DMS 273 (cell line): ENCODE measurements at regions not wholly inside any gene's neighbourhood (a gene's known extent, or its start where the extent isn't known, plus 50 kb on each side); places are given as distances from the start of the nearest gene placed in this dataset.
A peak's percentile ranks its signal among the peaks of the same experiment; 100 is the strongest.

Source experiments
- DNase-seq: peaks from one replicate; lab custom pipeline; 2025; ENCODE audit not compliant: unreplicated experiment; lab: John Stamatoyannopoulos, UW

DNA sequence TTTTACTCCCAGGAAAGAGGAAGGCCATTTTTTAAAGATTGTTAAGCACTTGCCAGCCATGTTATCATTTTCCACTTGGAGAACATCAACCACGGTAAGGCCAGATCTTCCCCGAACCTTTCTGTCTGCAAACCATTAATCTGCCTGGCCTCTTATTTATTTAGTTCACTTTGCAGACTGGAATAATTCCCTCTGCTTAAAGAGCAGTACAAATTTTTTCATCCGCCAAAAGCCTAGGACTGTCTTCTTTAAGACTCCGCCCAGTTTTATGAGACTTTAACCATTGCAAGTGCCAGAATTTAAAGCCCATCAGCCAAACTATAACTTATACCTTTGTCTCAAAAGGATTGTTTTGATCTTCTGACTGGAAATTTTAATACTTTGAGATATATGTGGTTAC is 426.3 kb downstream of the KCTD12 start:
- DNase-seq = no peak

DNA sequence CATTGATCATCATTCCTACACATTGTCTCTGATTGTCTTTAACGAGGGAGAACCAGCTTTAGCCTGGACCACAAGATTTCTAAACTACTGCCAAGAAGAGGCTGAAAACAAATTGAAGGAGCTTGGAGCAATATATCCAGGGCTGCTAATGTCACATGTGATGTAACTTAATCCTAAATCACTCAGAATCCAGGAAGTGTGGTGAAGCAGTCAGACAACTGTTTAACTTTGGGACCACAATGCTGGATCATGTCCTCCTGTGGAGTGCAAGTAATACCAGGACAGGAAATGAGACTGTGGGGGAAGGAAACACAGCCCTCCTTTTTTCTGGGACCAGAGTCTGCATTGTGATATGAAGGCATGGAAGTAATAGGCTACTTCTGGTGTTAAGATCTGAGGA is 430.2 kb downstream of the KCTD12 start:
- no peak for DNase-seq

DNA sequence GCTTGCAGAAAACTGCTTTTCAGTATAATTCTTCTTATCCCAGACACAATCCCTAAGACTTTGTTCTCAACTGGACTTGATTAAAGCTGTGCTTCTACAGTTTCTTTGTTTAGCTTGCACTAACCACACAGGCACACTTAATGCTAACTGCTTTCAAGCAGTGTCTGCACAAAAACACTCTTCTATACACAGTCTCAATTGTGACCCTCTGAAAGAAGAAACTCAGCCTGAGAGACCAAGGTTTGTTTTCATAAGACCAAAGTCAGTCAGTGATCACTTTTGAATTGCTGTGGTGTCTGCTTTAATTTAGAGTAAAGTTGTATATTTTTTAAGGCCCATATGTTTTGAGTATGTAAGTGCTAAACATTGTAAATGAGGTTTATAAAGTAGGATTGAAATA is 431.2 kb downstream of the KCTD12 start:
- no peak for DNase-seq

DNA sequence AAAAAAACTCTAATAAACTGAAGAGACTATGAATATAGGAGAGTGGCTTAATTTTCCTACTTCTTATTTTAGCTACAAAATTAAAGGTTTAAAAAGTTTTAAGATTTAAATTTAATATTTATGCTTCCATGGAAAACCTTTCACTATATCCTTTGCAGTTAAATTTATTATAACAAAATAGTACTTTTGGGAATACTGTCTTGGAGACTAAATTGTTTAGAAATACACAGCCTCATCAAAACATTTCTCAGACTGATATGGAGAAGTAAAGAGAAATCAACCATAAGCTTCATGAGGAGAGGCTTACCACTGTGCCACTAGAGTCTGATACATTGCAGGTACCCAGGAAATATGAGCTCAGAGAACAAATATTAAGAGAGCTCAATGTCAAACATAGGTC is 436.5 kb downstream of the KCTD12 start:
- no peak for DNase-seq

DNA sequence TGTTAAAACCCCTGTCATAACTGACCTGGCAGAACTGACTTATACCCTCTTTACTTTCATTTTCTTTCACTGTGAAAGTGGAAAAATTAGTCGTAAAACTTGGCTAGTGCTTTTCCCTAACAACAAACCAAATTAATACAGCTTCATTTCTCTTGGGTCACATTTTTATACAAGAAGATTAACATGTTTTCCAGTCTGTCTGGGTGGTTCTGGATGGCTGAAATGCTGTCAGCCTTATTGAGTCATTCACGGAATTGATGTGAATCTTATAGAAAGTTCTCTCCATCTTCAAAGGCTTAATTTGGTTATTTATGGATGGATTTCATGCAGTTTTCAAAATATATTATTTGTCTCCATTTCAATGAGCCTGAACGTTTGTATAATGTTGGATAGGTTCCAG is 440.0 kb downstream of the KCTD12 start:
- DNase-seq = no peak

DNA sequence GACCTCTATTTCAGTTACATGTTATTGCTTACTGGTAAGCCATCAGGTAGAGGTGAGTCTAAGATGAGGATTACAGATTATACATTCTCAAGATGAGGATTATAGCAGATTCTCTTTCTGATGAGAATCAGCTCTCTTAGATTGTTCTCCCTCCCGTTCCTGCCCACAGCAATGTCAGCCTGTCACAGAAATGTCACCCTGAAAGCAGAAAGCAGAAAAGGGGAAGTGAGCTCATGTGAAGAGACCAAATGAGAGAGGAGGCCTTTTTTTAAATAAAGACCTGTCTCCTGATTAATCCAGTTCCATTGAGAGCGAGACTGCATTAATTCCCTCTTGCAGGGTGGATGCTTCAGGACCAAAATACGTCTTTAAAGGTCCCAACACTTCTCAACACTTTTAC is 445.6 kb downstream of the KCTD12 start:
- DNase-seq = no peak

DNA sequence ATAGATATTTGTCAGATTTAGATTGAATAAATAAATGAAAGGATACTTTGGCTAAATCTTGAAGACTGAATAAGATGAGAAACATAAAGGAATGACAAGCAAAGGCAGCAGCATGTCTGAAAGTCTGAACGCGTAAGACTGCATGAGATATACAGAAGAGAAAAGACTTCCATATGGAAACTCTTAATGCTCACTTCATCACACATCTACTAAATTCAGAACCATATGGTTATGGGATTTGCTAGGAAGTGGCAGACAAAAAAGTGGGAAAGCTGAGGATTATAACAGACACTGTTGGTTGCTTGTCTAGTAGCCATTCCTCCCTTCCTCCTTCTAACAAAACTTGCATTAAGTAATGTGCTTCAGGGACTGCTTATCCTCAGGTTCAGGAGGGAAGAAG is 446.7 kb downstream of the KCTD12 start:
- no peak for DNase-seq

DNA sequence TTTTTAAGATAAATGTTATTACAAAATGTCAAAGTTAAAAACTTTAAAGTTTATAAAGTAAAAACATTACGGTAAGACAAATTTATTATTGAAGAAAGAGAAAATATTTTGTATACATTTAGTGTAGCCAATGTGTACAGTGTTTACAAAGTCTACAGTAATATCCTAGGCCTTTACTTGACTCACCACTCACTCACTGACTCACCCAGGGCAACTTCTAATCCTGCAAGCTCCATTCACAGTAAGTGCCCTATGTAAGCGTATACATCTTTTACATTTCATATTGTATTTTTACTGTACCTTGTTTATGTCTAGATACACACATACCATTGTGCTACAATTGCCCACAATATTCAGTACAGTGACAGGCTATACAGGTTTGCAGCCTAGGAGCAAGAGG is 448.2 kb downstream of the KCTD12 start:
- DNase-seq = no peak

DNA sequence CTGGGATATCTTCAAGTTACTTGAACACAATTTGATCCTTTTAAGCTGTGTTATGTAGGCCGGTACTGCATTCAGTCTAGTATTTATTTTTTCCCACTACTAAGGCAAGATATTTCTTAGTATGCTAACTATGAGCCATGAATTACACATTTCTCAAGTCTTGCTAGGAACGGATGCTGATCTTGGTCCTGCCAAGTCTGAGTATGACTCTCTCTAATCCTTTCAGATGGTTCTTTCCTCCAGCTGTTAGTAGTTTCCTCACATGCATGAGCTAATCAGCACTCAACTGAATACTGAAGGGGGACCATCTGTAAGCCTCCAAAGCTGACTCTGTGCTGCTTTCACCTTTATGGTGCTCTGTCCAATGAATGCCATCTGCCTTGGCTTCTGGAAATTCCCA is 460.3 kb downstream of the KCTD12 start:
- peak; percentile 85 for DNase-seq

DNA sequence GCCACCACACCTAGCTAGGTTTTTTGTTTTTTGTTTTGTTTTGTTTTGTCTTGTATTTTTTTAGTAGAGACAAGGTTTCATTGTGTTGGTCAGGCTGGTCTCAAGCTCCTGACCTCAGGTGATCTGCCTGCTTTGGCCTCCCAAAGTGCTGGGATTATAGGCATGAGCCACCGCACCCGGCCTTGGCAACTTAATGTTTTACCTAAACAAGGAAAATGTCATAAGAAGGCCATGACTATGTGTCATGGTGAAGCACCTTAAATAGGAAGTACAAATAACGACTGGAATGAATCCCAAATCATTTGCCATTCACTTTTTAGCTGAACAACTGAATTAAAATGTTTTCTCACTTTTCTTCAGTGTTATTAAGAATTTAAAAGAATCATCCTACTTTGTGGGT is 465.2 kb downstream of the KCTD12 start:
- DNase-seq = no peak

DNA sequence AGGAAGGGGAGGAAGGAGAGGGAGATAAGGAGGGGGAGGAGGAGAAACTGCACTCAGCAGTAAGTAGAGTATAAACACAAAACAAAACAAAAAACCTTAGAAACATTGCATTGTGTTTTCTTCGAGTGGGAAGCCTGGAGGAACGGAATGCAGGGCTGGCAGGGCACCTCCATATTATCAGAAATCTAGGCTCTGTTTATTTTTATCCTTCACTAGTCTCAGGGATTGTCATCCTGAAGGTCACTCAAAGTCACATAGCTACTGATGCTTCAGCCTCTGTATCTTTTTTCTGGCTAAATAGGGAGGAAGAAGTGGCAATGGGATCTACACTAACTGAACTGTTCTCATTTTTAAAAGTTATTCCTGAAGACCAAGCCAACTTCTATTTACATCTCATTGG is 467.8 kb downstream of the KCTD12 start:
- no peak for DNase-seq

DNA sequence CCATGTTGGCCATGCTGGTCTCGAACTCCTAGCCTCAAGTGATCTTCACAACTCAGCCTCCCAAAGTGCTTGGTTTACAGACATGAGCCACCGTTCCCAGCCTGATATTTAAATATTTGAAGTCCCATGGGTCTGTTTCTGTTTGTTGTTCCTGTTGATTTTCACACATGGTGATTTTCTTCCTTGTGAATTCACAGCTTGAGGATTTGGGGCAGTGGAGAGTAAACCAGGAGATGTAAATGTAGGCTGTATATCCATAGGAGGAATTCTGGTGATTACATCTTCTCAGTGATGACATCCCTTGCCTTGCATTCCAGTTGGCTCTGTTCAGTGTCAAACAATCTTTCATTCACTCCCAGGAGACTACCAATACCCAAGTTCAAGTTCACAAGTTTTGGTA is 471.9 kb downstream of the KCTD12 start:
- no peak for DNase-seq

DNA sequence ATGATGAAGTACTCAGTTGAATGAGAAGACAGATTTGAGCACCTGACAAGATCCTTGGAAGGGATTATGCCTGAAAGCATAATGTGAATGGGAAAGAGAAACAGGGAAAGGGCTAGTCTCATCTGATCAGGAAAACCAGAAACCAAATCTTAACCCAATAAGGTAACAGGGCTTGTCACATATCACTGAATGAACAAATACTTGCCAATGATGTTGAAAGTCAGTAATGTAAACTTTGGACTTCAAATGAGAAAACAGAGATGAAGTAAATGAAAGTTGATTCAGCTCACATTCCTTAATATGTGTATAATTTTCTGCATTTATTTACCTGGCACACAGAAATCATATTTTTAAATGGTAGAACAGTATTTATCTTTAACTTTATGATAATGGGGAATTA is 480.0 kb downstream of the KCTD12 start:
- DNase-seq = no peak

DNA sequence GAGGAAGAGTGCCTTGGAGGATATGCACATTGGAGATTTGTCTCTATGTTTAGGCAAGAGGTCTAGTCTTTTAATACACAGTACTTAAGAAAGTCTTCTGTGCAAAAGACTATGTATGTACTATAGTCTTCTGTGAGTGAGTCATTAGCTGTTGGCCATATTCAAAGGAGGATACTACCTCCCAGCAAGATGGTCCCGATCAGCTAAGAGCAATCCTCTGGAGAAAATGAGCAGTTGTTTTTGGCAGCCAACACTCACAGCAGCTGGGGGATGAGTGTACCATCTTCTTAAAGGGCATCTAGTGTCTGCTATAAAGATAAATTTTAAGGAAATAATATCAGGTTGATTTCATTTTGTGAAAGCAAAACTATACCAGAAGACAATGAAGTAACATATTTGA is 487.8 kb downstream of the KCTD12 start:
- no peak for DNase-seq

DNA sequence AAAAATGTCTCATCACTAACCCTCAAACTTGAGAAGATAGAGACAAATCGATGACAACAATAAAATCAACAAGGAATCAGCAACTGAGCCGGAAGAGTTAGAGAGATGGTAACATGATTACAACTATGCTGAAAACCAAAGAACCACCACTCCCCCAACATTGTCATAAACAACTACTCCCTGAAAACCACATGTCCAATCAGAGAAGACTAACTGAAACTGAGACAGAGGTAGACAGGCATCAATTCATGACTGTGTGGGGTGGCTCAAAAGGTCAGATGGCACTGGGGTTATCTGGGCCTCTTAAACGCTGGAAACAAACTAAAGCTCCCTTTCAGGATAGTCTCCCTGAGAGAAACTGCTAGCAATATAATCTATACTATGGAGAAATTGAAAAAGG is 488.8 kb downstream of the KCTD12 start:
- DNase-seq = no peak

DNA sequence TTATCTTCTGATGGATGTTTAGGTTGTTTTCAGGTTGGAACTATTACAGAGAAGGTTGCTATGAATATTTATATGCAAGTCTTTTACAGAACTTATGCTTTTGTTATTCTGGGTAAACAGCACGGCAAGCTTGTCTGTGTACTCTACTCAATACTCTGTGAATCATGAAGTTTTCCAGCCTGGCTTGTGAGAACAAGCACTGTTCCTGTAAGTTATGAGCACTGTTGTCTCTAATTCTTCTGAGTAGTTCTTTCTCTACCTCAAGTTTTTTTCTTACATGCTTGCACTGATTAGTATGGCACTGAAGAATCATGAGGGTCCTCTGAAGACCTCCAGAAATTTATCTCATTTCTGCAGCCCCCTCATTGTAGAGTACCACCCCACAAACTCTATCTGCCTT is 496.9 kb downstream of the KCTD12 start:
- no peak for DNase-seq

DNA sequence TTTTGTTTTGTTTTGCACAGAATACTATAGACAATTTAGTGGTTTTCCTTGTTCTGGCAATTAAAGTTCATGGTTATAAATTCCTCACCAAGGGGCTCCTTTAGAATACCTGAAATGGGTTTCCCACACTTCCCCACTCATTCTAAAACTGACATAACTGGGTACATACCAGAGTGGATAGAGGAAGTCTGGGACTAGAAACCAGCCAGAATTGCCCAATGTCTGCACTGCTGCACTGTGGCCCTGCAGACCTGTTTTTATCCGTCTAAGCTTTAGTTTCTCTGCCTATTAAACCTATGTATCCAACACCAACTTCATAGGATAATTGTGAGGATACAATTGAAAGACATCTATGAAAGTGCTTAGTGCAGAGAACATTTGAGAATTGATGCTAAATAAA is 498.6 kb downstream of the KCTD12 start:
- no peak for DNase-seq

DNA sequence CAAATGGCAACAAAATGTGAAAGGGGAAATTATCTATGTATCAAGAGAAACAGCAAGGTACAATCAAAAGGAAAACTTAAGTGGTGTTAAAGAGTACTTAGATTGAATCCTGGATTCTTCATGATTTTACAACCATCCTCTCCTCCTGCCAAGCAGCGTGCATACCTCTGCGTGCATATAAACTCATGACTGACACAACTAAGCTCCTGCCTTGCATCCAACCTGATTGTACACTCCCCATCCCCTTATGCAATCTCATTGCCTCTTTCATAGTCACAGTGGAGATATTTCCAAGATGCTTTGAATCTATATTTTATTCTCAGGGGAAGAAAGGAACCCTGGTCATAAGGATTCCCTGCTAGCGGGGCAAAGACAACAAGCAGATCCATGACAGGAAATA is 499.9 kb downstream of the KCTD12 start:
- no peak for DNase-seq

DNA sequence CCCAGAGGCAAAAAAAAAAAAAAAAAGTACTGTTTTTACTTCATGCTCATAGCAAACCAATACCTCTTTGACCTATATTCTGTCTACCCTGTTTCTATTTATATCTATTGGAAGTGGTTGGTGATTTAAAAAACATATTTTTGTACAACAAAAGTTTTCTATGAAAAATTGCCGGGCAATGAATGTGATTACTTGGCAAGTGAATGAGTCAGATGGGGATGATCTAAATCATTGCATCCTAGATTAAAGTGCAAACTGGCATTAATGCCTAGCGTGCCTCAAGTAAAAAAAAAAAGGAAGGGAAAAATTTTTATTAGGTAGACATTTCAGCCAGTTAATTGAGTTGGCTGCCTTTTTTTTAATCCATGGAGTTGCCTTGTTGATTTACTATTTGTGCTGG is 500.6 kb downstream of the KCTD12 start:
- DNase-seq = no peak

DNA sequence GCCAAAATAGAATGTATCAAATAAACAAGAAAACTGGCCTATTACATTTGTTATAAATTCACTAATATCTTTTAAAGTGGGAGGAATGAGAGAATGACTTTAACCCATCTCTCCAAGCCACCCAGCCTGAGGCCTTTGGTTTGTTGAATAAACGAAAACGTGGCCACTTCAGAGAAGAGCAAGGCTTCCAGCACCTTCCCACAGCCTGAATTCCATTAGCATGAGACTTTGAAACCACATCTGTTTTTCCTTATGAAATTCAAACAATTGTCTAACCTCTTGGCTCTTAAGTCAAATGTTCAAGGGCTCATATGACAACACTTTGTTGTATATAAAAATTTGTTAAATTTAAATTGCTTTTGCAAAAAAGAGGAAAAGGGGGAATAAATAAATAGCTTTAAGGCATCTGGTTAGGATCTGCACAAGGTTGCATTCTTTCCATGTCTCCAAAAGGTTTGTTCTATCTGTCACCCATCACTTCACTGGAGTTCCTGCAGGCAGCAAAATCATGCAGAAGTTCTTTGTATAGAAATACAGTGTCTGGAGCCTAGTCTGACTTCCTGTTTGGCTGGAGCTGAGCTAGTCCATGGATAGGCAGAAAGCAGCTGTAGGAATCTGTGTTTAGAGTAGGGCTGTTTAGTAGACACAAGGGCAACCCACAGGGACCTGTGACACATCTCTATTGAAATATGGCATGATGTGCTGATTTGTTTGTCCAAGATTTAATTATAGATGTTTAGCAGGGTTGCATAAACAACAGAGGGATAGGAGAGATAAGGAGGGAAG is 502.3 kb downstream of the KCTD12 start:
- DNase-seq = peak; percentile 1

DNA sequence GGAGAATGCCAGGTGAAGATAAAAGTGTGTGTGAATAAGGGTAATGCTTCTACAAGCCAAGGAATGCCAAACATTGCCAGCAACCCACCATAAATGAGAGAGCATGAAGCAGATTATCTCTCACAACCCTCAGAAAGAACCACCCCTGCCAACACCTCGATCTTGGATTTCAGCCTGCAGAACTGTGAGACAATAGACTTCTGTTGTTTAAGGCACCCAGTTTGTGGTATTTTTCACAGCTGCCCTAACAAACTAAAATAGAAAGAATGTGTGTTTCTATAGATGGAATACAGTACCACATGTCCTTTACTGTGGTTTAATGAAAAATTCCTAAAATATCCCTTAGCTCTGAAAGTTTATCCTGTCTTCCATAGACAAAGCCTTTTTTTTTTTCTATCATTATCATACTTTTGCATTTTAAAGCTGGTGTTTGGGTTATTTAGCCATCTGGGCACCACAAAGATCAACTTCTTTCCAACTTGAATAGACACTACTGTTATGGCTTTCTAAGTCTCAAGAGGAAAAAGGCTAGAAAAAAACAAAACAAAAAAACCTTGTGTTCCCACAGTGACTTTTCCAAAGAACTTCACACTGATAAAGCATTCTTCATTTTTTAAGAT is 505.6 kb downstream of the KCTD12 start:
- DNase-seq = no peak

DNA sequence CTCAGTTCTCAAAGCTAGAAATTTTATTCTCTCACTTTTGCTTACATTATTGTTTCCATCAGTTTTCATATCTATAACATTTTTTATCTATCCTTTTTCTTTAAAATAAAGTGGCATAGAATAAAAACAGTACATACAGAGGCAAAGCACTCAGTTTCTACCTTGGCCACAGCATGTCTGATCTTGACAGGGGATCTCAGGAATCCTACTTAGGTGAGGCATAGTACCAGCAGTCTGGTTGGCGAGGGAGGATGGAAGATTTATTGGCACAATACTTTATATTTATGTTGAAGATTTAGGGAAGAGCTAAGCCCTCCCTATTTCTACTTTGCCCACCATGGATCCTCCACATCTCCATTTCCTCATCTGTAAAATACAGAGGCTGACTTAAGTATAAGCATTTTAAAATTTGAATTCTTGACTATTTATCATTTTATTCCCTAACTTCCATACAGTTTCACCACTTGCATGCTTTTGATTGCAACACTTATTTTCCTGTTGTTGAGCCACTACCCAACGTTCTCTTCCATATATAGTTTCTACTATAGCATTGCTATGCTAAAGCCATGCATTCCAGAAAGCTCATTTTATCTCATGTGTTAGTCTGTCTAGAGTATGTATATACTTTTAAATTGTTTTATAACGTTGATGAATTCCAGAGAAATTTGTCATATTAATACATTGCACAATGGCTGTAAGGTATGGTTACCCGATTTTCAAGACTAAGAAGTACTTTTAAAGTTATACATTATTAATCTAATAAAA is 506.7 kb downstream of the KCTD12 start:
- no peak for DNase-seq
